Epidermal melanocyte (primary cell): ENCODE measurements at regions not wholly inside any gene's neighbourhood (a gene's known extent, or its start where the extent isn't known, plus 50 kb on each side); places are given as distances from the start of the nearest gene placed in this dataset.
"Not testable (repeated sequence)": the region's sequence is repeated elsewhere in the genome, so short reads cannot be mapped to it uniquely, and the experiment has no call there.

ENCODE experiments used
- DNase-seq: peaks from one replicate; pipeline ENCODE4 v3.0.0; 2011; ENCODE audit warnings: low spot score; ENCODE audit not compliant: insufficient read length

- no peak for DNase-seq
Observed at GRCh38 chr6:170063851-170064602, 226.9 kb downstream of the DLL1 start.

- no peak for DNase-seq
Observed at GRCh38 chr6:170063431-170063830, 227.4 kb downstream of the DLL1 start.

- DNase-seq: no peak
Observed at GRCh38 chr6:170062915-170063241, 228.0 kb downstream of the DLL1 start.

GRCh38 chr6:170062209-170062914 lies 228.5 kb downstream of the DLL1 start:
- DNase-seq: no peak

GRCh38 chr6:170058878-170059485 lies 231.9 kb downstream of the DLL1 start:
- no peak for DNase-seq

GRCh38 chr6:170057961-170058877 lies 232.7 kb downstream of the DLL1 start:
- no peak for DNase-seq

GRCh38 chr6:170057034-170057734 lies 233.7 kb downstream of the DLL1 start:
- no peak for DNase-seq

- no peak for DNase-seq
Observed at GRCh38 chr6:170056278-170056711, 234.6 kb downstream of the DLL1 start.

GRCh38 chr6:170055797-170056196 lies 235.1 kb downstream of the DLL1 start:
- DNase-seq: not testable (repeated sequence)

- DNase-seq: no peak
Observed at GRCh38 chr6:170053966-170054661, 236.8 kb downstream of the DLL1 start.

- DNase-seq: peak; percentile 10
Observed at GRCh38 chr6:170052991-170053821, 237.7 kb downstream of the DLL1 start.

- DNase-seq: no peak
Observed at GRCh38 chr6:170051229-170052172, 239.4 kb downstream of the DLL1 start.

- DNase-seq: no peak
Observed at GRCh38 chr6:170050591-170051041, 240.3 kb downstream of the DLL1 start.

- peak; percentile 92 for DNase-seq
Observed at GRCh38 chr6:170049641-170050561, 241.0 kb downstream of the DLL1 start.

GRCh38 chr6:170048615-170049256 lies 242.1 kb downstream of the DLL1 start:
- DNase-seq: peak; percentile 8

- DNase-seq: no peak
Observed at GRCh38 chr6:170047823-170048222, 243.1 kb downstream of the DLL1 start.
